HPDE6-E6E7 (cell line): ENCODE measurements at regions not wholly inside any gene's neighbourhood (a gene's known extent, or its start where the extent isn't known, plus 50 kb on each side); places are given as distances from the start of the nearest gene placed in this dataset.
A peak's percentile ranks its signal among the peaks of the same experiment; 100 is the strongest.
"Not testable (repeated sequence)": the region's sequence is repeated elsewhere in the genome, so short reads cannot be mapped to it uniquely, and the experiment has no call there.

Experiments
- DNase-seq: peaks from one replicate; pipeline ENCODE4 v3.0.0; 2011; ENCODE audit warnings: missing footprints; ENCODE audit errors: extremely low spot score

DNA sequence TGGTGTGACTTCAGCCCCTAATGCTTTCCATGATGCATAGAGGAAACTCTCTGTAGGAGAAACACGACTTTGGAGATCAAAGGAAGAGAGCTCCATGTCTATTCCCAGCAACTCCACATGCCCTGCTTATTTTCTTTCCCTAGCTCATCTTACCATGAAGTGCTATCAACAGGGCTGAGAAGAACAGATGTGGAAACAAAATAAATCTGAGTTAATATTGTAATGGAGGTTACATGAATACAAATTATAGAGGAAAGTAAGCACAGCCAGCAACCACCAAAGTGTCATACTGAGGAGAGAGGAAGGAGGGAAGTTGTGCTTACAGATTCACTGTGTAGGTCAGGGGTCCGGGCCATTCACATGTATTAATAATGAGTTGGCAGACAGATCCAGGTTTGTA is 157.5 kb downstream of the RFPL4B start:
- DNase-seq = no peak

- DNase-seq = peak; percentile 2
Observed at GRCh38 chr6:112511441-112511840, 164.3 kb downstream of the RFPL4B start.

DNA sequence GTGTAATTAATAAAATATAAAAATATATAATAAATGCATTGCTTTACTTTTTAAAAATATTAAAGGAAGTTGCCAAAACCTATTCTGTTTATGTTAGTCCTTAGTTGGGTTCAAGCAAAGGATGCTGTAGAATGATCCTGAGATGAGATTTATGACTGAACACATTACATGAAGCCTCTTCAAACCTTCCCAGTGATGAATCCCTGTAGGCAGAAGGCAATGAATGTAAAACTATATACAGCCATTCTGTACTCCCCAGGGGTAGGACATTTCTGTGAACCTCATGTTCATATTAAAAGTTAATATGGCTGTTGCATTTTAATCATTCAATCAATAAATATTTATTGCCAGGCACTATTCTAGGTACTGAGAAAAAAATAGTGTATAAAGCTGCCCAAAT is 166.0 kb downstream of the RFPL4B start:
- DNase-seq = no peak

GRCh38 chr6:112522587-112522986 is 175.5 kb downstream of the RFPL4B start:
- DNase-seq = no peak

DNA sequence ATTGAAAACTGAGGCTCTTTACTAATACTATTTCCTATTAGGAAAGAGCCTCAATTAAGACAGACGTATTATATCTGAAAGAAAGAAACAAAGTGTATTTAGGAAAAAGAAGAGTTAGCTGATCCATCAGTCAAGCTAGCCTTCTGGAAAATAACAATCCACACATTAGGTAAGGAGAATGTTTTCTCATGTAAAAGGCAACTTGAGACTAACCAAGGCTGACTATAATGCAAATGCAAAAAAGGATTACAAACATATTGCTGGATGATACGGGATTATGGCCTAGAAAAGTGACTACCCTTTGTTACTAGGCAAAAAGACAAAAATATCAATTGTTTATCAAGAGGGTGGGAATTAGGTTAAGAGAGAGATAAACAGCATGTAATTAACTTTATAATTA is 176.9 kb downstream of the RFPL4B start:
- no peak for DNase-seq

- DNase-seq = no peak
Observed at GRCh38 chr6:112525749-112526148, 178.6 kb downstream of the RFPL4B start.

- DNase-seq = no peak
Observed at GRCh38 chr6:112526594-112526993, 179.5 kb downstream of the RFPL4B start.

DNA sequence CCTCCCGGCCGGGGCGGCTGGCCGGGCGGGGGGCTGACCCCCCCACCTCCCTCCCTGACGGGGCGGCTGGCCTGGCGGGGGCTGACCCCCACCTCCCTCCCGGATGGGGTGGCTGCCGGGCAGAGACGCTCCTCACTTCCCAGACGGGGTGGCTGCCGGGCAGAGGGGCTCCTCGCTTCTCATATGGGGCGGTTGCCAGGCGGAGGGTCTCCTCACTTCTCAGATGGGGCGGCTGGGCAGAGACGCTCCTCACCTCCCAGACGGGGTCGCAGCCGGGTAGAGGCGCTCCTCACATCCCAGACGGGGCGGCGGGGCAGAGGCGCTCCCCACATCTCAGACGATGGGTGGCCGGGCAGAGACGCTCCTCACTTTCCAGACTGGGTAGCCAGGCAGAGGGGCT is 181.2 kb downstream of the RFPL4B start:
- not testable (repeated sequence) for DNase-seq

DNA sequence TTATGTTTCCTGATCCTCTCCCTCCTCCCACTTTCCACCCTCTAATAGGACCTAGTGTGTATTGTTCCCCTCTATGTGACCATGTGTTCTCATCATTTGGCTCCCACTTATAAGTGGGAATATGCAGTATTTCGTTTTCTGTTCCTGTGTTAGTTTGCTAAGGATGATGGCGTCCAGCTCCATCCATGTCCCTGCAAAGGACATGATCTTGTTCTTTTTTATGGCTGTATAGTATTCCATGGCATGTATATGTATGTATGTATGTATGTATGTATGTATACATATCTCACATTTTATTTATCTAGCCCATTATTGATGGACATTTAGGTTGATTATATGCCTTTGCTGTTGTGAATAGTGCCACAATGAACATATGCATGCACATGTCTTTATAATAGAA is 188.7 kb downstream of the RFPL4B start:
- DNase-seq = no peak

DNA sequence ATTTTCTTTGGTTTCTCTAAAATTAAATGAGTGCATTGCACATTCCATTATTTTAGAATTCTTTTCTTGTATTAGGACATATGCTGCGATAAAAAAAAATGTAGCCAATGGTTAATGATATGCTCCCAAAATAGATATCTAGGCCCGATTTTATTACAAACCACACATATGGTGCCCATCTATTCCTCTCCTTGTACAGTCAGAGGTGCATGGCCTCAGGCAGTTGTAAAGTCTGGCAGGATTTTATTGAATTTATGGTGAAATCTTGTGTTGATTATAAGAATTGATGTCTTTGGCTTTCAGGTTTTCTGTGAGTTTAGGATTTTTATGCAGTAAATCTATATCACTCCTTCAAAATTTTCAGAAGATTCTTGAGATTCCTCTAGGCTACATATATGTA is 192.2 kb downstream of the RFPL4B start:
- no peak for DNase-seq

DNA sequence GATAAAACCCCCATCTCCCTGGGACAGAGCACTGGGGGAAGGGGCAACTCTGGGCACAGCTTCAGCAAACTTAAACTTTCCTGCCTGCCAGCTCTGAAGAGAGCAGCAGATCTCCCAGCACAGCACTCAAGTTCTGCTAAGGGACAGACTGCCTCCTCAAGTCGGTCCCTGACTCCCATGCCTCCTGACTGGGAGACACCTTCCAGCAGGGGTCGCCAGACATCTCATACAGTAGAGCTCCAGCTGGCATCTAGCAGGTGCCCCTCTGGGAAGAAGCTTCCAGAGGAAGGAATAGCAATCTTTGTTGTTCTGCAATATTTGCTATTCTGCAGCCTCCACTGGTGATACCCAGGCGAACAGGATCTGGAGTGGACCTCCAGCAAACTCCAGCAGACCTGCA is 194.7 kb downstream of the RFPL4B start:
- not testable (repeated sequence) for DNase-seq

- not testable (repeated sequence) for DNase-seq
Observed at GRCh38 chr6:112547321-112548085, 200.4 kb downstream of the RFPL4B start.

DNA sequence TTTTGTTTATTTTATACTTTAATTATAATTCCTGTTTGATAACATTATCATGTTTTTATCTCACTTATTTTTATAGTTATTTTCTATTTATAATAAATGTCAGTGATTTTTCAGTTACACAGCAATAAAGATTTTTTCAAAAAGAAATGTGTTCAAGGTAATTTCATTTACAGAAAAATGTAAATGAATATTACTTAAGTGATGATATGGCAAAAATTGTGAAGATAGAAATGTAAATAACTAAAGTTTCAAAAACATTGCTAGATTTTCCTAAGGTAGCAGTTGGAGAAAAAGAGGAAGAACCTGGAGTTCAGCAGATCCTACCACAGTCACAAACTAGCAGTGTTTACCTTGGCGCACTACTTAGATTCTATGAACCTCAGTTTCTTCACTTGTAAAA is 202.6 kb downstream of the RFPL4B start:
- no peak for DNase-seq

DNA sequence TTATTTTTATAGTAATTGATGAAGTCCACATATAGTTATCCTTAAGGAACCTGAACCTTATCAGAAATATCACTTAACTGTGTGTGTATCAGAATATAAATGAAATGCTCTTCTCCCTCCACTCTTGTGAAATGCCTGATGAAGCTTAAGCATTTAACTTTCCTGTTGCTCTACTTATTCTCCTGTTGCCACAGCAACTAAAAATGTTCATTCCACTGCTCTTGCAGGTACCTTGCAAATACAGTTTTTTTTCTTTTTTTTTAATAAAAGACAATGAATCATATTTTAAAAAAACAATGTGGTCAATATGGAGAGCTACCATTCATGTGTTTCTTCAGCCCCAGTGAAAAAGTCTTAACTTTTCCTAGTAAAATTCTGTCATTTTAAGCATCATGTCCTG is 210.3 kb downstream of the RFPL4B start:
- DNase-seq = no peak

- DNase-seq = no peak
Observed at GRCh38 chr6:112557961-112558360, 210.8 kb downstream of the RFPL4B start.

DNA sequence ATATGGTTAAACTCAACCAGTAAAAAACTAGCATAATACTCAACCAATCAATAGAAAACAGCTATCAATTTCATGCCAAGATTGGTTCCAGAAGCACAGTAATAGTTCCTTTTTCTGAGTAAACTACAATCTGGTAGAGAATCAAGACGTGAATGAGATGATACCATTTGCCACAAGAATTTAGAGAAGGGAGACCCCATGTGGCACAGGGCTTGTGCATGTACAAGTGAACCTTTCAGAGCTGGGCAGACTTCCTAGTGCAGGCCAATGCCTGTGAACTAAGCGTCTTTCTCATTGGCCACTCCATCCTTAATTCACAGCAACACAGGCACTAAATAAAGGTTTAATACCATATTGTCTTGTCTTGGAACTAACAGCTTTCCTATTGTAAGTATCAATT is 213.5 kb downstream of the RFPL4B start:
- DNase-seq = no peak

DNA sequence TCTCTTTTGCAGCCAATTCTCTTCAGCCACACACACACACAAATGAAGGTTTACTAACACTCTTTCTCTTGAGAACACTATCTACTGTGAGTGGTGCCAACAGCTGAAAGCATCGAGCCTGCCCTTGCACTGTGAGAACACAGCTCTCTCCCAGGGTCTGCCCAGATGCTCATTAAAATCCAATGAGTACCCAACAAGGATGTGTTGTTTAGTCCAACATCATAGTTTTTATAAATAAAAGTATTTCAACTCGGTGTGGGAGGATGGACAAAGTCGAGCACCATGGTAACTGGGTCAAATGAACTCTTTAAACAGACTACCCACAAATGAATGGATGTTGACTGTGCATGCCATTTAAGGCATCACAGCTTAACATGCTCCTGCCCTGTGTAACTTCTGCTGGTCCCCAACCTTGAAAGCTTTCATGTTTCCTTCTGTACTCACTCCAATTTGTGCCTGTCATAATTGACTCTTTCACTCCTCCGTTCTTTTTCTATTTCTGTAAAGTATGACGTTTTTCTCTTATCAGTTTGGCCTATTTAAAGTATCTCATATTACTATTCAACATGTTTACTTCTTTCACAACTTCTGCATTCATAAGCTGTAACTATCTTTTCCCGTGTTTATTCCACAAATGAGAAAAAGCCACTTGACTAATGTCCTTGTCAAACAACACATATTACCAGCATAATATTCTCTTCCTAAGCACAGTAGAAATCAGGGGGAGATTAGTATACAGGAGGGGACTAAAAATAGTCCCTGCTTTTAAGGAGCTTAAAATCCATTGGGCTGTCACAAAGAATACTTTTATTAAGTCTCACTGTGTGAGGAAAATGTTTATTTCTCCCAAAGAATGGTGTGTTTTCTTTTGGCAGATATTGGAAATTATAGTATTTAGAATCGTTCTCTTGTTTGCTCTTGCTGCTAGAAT is 215.4 kb downstream of the RFPL4B start:
- no peak for DNase-seq

GRCh38 chr6:112563368-112563767 is 216.2 kb downstream of the RFPL4B start:
- no peak for DNase-seq

- no peak for DNase-seq
Observed at GRCh38 chr6:112568066-112568465, 220.9 kb downstream of the RFPL4B start.

GRCh38 chr6:112571488-112572270 is 224.5 kb downstream of the RFPL4B start:
- DNase-seq = no peak

DNA sequence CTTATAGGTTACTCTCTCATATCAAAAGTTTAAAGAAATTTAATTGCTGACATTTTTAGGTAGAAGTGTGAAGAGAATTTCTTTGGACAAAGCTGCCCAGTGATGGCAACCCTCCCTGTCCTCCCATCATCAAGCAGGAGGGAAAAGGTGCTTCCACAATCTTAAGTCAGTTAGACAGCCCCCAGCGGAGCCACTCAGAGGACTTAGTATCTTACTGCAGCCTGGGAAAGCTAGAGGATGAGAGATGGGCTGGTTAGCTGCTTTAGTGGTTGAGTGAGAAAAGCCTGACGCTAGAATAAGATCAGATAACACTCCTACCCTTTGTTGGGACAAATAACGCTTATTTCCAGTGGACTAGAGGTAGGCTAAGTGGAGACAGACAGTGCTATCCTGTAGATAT is 227.1 kb downstream of the RFPL4B start:
- DNase-seq = no peak

- no peak for DNase-seq
Observed at GRCh38 chr6:112575309-112575834, 228.2 kb downstream of the RFPL4B start.
